Endothelial cell (in vitro differentiated cells): ENCODE measurements at regions not wholly inside any gene's neighbourhood (a gene's known extent, or its start where the extent isn't known, plus 50 kb on each side); places are given as distances from the start of the nearest gene placed in this dataset.

Experiments used
- DNase-seq: peaks from one replicate; pipeline ENCODE4 v3.0.0; 2021; ENCODE audit warnings: low spot score
- H3K27ac Mint-ChIP-seq: one replicate; pipeline ENCODE4 v1.8.0; 2021; ENCODE audit warnings: mixed read lengths, inconsistent platforms; ENCODE audit not compliant: unreplicated experiment
- H3K27me3 Mint-ChIP-seq: one replicate; pipeline ENCODE4 v1.8.0; 2021; ENCODE audit warnings: mild to moderate bottlenecking, moderate library complexity, mixed read lengths, inconsistent platforms; ENCODE audit not compliant: unreplicated experiment
- H3K36me3 Mint-ChIP-seq: one replicate; pipeline ENCODE4 v1.8.0; 2021; ENCODE audit warnings: mild to moderate bottlenecking, low read depth, mixed read lengths, inconsistent platforms; ENCODE audit not compliant: unreplicated experiment
- H3K4me1 Mint-ChIP-seq: one replicate; pipeline ENCODE4 v1.8.0; 2021; ENCODE audit warnings: mild to moderate bottlenecking, mixed read lengths, inconsistent platforms; ENCODE audit not compliant: unreplicated experiment
- H3K4me3 Mint-ChIP-seq: one replicate; pipeline ENCODE4 v1.8.0; 2021; ENCODE audit warnings: mild to moderate bottlenecking, mixed read lengths, inconsistent platforms; ENCODE audit not compliant: unreplicated experiment
- H3K9me3 Mint-ChIP-seq: one replicate; pipeline ENCODE4 v1.8.0; 2021; ENCODE audit warnings: mixed read lengths, inconsistent platforms; ENCODE audit not compliant: unreplicated experiment
- CTCF ChIP-seq: fragments of 200-600 bp; sonication (generic); IDR thresholded peaks from one replicate; pipeline ENCODE4 v1.5.0; 2021; ENCODE audit warnings: antibody characterized with exemption; ENCODE audit not compliant: unreplicated experiment

GRCh38 chr2:8469709-8470493, 212.0 kb upstream of the ID2 start:
- TF ChIP-seq CTCF: no peak
- no peak for DNase-seq
- H3K36me3 Mint-ChIP-seq: no peaks in the 10 kb centered on the region
- no peaks in the 10 kb centered on the region for H3K27me3 Mint-ChIP-seq
- no peaks in the 10 kb centered on the region for H3K4me1 Mint-ChIP-seq
- no peak overlapping the region for H3K27ac Mint-ChIP-seq
- H3K9me3 Mint-ChIP-seq: no peaks in the 10 kb centered on the region
- H3K4me3 Mint-ChIP-seq: no peak overlapping the region

GRCh38 chr2:8472545-8473323, 209.1 kb upstream of the ID2 start:
- DNase-seq: no peak
- H3K27me3 Mint-ChIP-seq: no peaks in the 10 kb centered on the region
- no peaks in the 10 kb centered on the region for H3K9me3 Mint-ChIP-seq
- H3K4me1 Mint-ChIP-seq: peaks cover 2% of the 10 kb centered on the region
- H3K36me3 Mint-ChIP-seq: no peaks in the 10 kb centered on the region
- H3K27ac Mint-ChIP-seq: no peak overlapping the region
- no peak overlapping the region for H3K4me3 Mint-ChIP-seq
- TF ChIP-seq CTCF: no peak

- Mint-ChIP-seq H3K9me3 (no peaks in the 10 kb centered on the region), H3K27me3 (no peaks in the 10 kb centered on the region), H3K27ac (no peak overlapping the region), H3K4me3 (no peak overlapping the region), H3K4me1 (peaks cover 15% of the 10 kb centered on the region), H3K36me3 (no peaks in the 10 kb centered on the region)
- TF ChIP-seq CTCF: no peak
- DNase-seq: no peak
Observed at GRCh38 chr2:8475349-8476031, 206.4 kb upstream of the ID2 start.

- no peaks in the 10 kb centered on the region for H3K27me3 Mint-ChIP-seq
- no peaks in the 10 kb centered on the region for H3K36me3 Mint-ChIP-seq
- no peaks in the 10 kb centered on the region for H3K9me3 Mint-ChIP-seq
- TF ChIP-seq CTCF: no peak
- H3K4me1 Mint-ChIP-seq: peaks cover 28% of the 10 kb centered on the region
- no peak overlapping the region for H3K27ac Mint-ChIP-seq
- no peak for DNase-seq
- H3K4me3 Mint-ChIP-seq: no peak overlapping the region
Observed at GRCh38 chr2:8477552-8478470, 204.0 kb upstream of the ID2 start.
